Rectal smooth muscle tissue (tissue), 1 donor: ENCODE measurements at regions not wholly inside any gene's neighbourhood (a gene's known extent, or its start where the extent isn't known, plus 50 kb on each side); places are given as distances from the start of the nearest gene placed in this dataset.

ENCODE experiments used
- H3K27ac ChIP-seq: one replicate; pipeline ENCODE4 v1.7.0; 2013; ENCODE audit warnings: low read depth, low read length, inconsistent platforms
- H3K27me3 ChIP-seq: one replicate; pipeline ENCODE4 v1.7.0; 2013; ENCODE audit warnings: low read length; ENCODE audit not compliant: control insufficient read depth, insufficient read depth
- H3K36me3 ChIP-seq: one replicate; pipeline ENCODE4 v1.7.0; 2013; ENCODE audit warnings: low read length; ENCODE audit not compliant: control insufficient read depth, insufficient read depth
- H3K4me1 ChIP-seq: one replicate; pipeline ENCODE4 v1.7.0; 2013; ENCODE audit warnings: low read length; ENCODE audit not compliant: control insufficient read depth, insufficient read depth
- H3K4me3 ChIP-seq: one replicate; pipeline ENCODE4 v1.7.0; 2013; ENCODE audit warnings: low read length
- H3K9ac ChIP-seq: one replicate; pipeline ENCODE4 v1.7.0; 2013; ENCODE audit warnings: low read length

DNA sequence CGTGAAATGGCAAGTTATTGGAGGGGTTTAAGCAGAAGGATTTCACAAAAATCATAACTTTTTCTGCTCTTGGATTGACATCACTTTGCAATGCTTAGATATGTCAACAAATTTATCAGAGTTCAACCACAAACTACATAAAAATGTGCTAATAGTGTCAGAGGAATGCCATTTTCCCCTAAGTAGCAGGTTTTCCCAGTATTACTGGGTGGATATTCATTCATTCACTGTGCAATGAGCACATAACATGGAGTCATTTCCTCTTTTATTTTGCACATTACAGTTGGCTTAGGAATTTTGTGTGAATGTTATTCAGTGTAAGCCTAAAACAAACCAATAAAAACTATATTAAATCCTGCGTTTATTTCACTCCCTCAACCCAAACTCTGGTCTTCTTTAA, 537.3 kb upstream of the MCTP2 start:
- Histone ChIP-seq H3K9ac (no peak overlapping the region), H3K4me3 (no peak overlapping the region), H3K4me1 (no peaks in the 10 kb centered on the region), H3K27me3 (no peaks in the 10 kb centered on the region), H3K27ac (no peak overlapping the region), H3K36me3 (no peaks in the 10 kb centered on the region)

DNA sequence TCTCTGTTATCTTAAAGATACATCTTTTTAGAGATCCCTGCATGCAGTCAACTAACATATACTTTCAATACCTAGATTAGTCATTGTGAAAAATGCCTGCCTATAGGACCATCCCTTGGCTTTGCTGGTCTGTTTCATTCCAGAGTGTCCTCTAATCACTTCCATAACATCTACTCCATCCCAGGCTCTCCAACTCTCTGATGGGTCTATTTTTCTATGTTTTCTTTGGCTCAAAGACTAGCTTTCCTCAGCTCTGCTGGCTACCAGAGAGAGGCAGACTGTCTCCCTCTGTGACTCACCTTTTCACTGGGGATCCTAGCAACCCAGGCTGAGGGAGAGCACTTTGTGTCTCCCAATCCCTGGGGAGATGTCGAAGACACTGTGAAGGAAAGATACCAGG, 547.7 kb upstream of the MCTP2 start:
- H3K4me3 ChIP-seq = no peak overlapping the region
- H3K9ac ChIP-seq = no peak overlapping the region
- no peaks in the 10 kb centered on the region for H3K27me3 ChIP-seq
- no peaks in the 10 kb centered on the region for H3K36me3 ChIP-seq
- H3K27ac ChIP-seq = no peak overlapping the region
- H3K4me1 ChIP-seq = no peaks in the 10 kb centered on the region

- no peak overlapping the region for H3K27ac ChIP-seq
- no peaks in the 10 kb centered on the region for H3K4me1 ChIP-seq
- no peaks in the 10 kb centered on the region for H3K27me3 ChIP-seq
- H3K4me3 ChIP-seq = no peak overlapping the region
- no peaks in the 10 kb centered on the region for H3K36me3 ChIP-seq
- no peak overlapping the region for H3K9ac ChIP-seq
These were observed 559.9 kb upstream of the MCTP2 start for GRCh38 chr15:93671387-93671943.

GRCh38 chr15:93670931-93671330, 560.4 kb upstream of the MCTP2 start:
- H3K9ac ChIP-seq = no peak overlapping the region
- no peak overlapping the region for H3K4me3 ChIP-seq
- no peaks in the 10 kb centered on the region for H3K4me1 ChIP-seq
- H3K27me3 ChIP-seq = no peaks in the 10 kb centered on the region
- no peaks in the 10 kb centered on the region for H3K36me3 ChIP-seq
- no peak overlapping the region for H3K27ac ChIP-seq

DNA sequence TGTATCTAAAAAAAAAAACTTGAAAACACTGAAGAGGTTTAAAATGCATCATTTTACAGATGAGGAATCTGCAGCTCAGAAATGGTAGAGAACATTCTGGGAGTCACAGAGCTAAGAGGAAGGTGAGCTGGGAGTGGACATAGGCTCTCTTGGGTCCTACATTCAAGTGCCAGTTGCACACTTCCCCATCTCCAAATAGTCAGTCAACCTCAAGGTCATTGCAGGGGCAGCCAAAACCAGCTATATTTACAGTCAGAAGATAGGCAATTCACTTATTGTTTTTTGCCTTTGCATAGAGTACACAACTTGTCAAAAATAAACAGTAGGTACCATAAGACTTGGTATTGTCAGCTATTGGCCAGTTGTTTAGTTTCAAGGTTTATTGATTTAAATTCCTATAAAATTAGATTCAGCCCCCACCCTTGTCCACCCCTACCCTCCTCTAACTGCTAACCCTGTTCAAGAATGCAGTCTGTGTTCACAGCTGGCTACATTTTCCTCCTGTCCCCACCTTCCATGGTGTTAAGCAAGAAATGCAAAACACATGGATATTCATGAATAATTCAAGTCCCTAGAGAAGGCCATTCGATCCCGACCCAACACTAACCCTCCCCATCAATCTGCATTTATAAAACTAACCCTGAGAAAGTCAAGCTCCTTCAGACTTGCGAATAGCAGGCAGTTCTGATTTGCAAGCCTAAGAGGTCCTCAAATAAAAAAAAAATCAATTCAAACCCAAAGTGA, 567.0 kb upstream of the MCTP2 start:
- Histone ChIP-seq H3K4me3 (no peak overlapping the region), H3K4me1 (no peaks in the 10 kb centered on the region), H3K36me3 (no peaks in the 10 kb centered on the region), H3K27me3 (no peaks in the 10 kb centered on the region), H3K9ac (no peak overlapping the region), H3K27ac (no peak overlapping the region)

DNA sequence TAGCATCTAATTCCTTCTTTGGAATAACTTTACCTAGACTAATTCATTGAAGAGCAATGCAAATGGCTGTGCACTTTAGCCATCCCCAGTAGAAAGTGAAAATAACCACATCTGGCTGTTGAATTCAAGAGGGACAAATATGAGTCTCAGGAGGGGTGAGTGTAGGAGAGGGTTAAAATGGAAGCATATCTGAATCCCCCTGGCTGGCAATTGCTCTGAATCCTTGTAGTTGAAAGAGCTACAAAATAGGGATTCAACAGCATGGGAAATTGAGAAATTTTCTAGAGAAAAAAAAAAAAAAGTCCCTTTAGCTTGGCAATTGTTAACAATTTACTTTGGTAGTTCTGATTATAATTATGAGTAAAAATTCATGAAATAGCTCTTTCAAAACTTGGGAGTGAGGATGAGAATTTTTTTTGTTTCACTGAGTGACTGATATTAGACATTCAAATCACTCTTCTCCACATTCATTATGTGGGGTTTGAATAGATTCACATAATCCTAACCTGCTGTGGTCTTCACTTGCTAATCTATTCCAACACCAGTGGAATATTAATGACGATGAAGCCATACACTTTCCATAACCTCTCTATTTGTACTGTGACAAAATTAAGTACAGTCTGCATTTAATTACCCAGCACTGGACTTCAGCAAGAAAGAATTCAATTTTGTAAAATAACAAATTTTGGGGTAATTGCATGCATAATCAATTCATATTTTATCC, 569.0 kb upstream of the MCTP2 start:
- Histone ChIP-seq H3K4me1 (no peaks in the 10 kb centered on the region), H3K27me3 (no peaks in the 10 kb centered on the region), H3K27ac (no peak overlapping the region), H3K36me3 (no peaks in the 10 kb centered on the region), H3K9ac (no peak overlapping the region), H3K4me3 (no peak overlapping the region)

GRCh38 chr15:93658026-93658816, 569.2 kb upstream of the RGMA start:
- no peak overlapping the region for H3K27ac ChIP-seq
- no peak overlapping the region for H3K4me3 ChIP-seq
- H3K36me3 ChIP-seq = no peaks in the 10 kb centered on the region
- H3K4me1 ChIP-seq = no peaks in the 10 kb centered on the region
- no peaks in the 10 kb centered on the region for H3K27me3 ChIP-seq
- H3K9ac ChIP-seq = no peak overlapping the region

DNA sequence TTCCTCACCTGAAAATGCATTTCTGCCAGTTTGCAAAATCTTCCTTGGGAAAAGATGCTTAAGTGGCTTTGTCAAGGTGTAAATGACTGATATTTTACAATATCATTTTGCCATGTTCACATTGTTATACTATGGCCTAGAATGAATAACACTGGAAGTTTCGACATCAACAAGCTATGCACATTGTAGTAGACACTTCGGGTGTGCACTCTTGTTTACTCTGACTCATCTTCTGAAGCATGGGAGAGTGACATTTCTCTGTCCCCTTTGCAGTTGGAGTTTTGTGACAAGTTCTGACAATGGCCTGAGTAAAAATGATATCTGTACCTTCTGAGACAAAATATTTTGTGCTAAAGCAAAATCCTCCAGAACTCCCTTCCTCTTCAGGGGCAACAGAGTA, 567.0 kb upstream of the RGMA start:
- H3K4me3 ChIP-seq = no peak overlapping the region
- no peak overlapping the region for H3K27ac ChIP-seq
- H3K9ac ChIP-seq = no peak overlapping the region
- no peaks in the 10 kb centered on the region for H3K36me3 ChIP-seq
- no peaks in the 10 kb centered on the region for H3K4me1 ChIP-seq
- H3K27me3 ChIP-seq = no peaks in the 10 kb centered on the region

DNA sequence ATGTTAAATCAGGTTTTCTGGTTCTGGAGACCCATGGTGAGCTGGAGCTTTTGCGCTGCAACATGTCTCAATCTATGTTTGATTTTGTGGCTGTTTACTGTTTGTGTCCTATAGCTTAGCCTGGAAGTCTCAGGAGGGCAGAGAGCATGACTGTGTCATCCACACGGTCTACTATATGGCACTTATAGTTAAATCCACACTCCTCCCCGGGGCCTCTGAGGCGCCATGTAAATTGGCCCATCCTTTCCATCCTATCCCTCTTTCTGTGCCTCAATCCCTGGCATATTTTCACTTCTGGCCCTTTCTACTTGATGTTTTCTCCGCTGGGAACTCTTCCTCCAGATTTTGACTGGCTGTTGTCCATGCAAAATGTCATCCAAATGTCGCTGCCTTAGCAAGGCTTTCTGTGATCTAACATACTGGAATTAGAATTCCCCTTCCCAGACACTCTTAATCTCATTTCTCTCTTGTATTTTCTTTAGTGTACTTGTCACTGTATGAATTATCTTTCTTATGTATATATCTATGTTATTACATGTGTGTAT, 560.8 kb upstream of the RGMA start:
- no peaks in the 10 kb centered on the region for H3K36me3 ChIP-seq
- H3K9ac ChIP-seq = no peak overlapping the region
- no peak overlapping the region for H3K4me3 ChIP-seq
- H3K4me1 ChIP-seq = no peaks in the 10 kb centered on the region
- no peaks in the 10 kb centered on the region for H3K27me3 ChIP-seq
- H3K27ac ChIP-seq = no peak overlapping the region

DNA sequence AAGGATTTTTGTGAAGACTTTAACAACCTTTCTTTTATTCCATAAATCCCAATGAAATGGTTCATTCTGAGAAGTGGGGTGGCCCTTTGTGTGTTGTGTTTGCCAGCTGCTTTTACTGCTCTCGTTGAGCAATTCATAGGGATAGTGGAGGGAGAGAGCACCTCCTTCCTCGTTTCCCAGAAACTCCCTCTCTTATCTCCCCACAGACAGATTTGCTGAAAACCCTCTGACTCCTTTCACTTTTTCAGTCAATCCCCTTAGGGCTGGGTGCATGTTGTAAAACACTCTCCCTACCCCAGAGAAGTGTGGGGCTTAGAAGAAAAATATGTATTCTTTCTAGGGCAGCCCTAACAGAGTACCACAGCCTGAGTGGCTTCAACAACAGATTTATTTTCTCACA, 557.2 kb upstream of the RGMA start:
- Histone ChIP-seq H3K27ac (no peak overlapping the region), H3K4me3 (no peak overlapping the region), H3K9ac (no peak overlapping the region), H3K4me1 (no peaks in the 10 kb centered on the region), H3K36me3 (no peaks in the 10 kb centered on the region), H3K27me3 (no peaks in the 10 kb centered on the region)

DNA sequence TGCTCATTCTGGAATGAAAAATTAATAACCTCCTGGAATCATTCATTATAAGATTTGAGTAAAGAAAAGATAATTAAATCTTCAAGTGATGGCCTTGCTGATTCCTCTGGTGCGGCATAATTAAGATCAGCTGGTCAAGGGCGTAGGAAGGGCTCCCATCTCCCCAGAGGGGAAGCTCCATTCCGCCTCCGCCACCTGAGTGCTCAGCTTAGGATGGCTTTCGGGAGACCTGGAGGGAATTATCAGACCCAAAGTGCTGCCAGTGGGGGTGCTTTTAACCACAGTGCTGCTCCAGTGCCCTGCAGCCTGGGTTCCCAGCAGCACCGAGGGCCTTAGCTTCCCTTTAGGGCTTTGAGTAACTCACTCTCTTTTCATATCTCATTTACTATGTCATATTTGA, 556.6 kb upstream of the RGMA start:
- Histone ChIP-seq H3K27me3 (no peaks in the 10 kb centered on the region), H3K4me3 (no peak overlapping the region), H3K36me3 (no peaks in the 10 kb centered on the region), H3K27ac (no peak overlapping the region), H3K4me1 (no peaks in the 10 kb centered on the region), H3K9ac (no peak overlapping the region)

- H3K4me1 ChIP-seq = no peaks in the 10 kb centered on the region
- no peaks in the 10 kb centered on the region for H3K36me3 ChIP-seq
- H3K27ac ChIP-seq = no peak overlapping the region
- no peak overlapping the region for H3K4me3 ChIP-seq
- H3K27me3 ChIP-seq = no peaks in the 10 kb centered on the region
- H3K9ac ChIP-seq = no peak overlapping the region
These were observed 555.6 kb upstream of the RGMA start for GRCh38 chr15:93644595-93644994.
